ENCODE measurements at regions not wholly inside any gene's neighbourhood (a gene's known extent, or its start where the extent isn't known, plus 50 kb on each side); places are given as distances from the start of the nearest gene placed in this dataset.
"Not testable (repeated sequence)": the region's sequence is repeated elsewhere in the genome, so short reads cannot be mapped to it uniquely, and the experiment has no call there.

DNA sequence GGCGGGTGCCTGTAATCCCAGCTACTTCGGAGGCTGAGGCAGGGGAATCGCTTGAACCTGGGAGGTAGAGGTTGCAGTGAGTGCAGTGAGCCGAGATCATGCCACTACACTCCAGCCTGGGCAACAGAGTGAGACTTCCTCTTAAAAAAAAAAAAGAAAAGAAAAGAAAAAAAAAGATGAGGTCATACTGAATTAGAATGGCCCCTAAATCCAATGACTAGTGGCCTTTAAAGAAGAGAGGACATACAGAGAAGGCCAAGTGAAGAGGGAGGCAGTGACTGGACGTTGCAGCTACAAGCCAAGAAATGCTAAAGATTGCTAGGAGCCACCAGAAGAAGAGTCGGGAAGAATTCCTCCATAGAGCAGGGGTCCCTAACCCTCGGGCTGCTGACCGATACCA is 76.9 kb upstream of the TIAM1 start:
- Histone ChIP-seq H3K27me3 (replicated peaks; ENCODE audit: insufficient read depth) (no peaks in the 10 kb centered on the region), H3K27ac (no peak overlapping the region), H3K4me3 (no peak overlapping the region), H3K36me3 (no peaks in the 10 kb centered on the region), H3K4me1 (ENCODE audit: control insufficient read depth in 1 of 2, low read depth in 2 of 2) (no peaks in the 10 kb centered on the region), H3K9me3 (no peaks in the 10 kb centered on the region)
- TF ChIP-seq, protein P1, sequence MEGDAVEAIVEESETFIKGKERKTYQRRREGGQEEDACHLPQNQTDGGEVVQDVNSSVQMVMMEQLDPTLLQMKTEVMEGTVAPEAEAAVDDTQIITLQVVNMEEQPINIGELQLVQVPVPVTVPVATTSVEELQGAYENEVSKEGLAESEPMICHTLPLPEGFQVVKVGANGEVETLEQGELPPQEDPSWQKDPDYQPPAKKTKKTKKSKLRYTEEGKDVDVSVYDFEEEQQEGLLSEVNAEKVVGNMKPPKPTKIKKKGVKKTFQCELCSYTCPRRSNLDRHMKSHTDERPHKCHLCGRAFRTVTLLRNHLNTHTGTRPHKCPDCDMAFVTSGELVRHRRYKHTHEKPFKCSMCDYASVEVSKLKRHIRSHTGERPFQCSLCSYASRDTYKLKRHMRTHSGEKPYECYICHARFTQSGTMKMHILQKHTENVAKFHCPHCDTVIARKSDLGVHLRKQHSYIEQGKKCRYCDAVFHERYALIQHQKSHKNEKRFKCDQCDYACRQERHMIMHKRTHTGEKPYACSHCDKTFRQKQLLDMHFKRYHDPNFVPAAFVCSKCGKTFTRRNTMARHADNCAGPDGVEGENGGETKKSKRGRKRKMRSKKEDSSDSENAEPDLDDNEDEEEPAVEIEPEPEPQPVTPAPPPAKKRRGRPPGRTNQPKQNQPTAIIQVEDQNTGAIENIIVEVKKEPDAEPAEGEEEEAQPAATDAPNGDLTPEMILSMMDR (IDR thresholded peaks at IDR 0.05): no peak
- ATAC-seq (ENCODE audit: insufficient number of reproducible peaks, low FRiP score, low read depth) (no peak), DNase-seq (ENCODE audit: low spot score) (no peak)

DNA sequence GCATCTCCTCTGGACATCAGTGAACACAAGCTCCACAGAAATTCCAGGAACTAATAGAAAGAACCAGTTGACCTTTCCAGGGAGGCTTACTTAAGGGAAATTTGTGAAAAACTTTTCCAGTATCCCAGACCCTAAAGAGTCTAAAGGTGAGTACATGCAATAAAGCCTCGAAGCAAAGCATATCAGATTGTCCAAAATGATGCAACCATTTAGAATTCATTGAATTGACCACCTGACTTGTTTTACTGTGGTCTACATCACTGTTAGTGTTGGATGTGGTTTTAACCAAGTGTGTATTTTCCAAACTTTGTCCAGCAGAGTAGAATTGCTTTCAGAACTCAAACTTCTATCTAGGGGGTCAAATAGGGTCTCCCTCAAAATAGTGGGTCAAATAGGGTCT is 76.3 kb upstream of the TIAM1 start:
- Histone ChIP-seq H3K9me3 (no peaks in the 10 kb centered on the region), H3K27me3 (replicated peaks; ENCODE audit: insufficient read depth) (no peaks in the 10 kb centered on the region)

DNA sequence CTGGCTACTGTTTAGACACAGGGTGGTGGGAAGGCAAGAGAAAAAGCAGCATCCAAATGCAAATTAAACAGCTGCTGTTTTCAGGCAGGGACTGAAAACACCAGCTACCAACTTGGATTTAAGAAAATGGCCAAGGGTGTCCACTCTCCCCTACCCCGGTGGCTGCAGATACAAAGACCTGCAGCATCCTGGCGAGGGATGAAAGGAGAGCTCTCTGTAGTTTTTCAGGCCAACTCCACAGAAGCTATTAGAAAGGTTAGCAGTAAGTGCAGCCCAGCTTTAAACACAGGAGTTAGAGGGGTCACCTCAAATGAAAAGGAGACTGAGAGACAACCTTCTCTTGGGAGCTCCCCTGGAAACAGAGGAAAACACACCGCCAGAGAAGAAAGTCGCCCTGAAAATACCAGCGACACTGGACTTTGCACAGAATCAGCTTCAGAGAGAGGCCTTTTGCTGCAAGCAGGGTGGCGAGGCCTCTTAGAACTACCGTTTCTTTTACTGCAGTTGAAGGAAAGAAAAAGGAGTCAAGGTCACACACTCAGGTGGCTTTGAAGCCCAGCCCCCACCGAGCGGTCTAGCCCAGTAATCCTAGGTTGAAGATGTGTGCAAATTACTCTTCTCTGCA is 74.4 kb upstream of the TIAM1 start:
- Histone ChIP-seq H3K9me3 (no peaks in the 10 kb centered on the region), H3K27ac (no peak overlapping the region), H3K4me1 (ENCODE audit: control insufficient read depth in 1 of 2, low read depth in 2 of 2) (no peaks in the 10 kb centered on the region), H3K4me3 (no peak overlapping the region), H3K27me3 (replicated peaks; ENCODE audit: insufficient read depth) (no peaks in the 10 kb centered on the region), H3K36me3 (no peaks in the 10 kb centered on the region)
- DNase-seq (ENCODE audit: low spot score): no peak
- TF ChIP-seq, protein P1 (IDR thresholded peaks at IDR 0.05): no peak
- ATAC-seq (ENCODE audit: insufficient number of reproducible peaks, low FRiP score, low read depth): no peak

More for the DNA sequence above, 76.3 kb upstream of the TIAM1 start:
- DNase-seq (ENCODE audit: low spot score): no peak
- no peak overlapping the region for H3K27ac ChIP-seq
- no peaks in the 10 kb centered on the region for H3K4me1 ChIP-seq (ENCODE audit: control insufficient read depth in 1 of 2, low read depth in 2 of 2)
- H3K4me3 ChIP-seq: no peak overlapping the region
- no peaks in the 10 kb centered on the region for H3K36me3 ChIP-seq
- no peak for ATAC-seq (ENCODE audit: insufficient number of reproducible peaks, low FRiP score, low read depth)
- TF ChIP-seq, protein P1 (IDR thresholded peaks at IDR 0.05): no peak

DNA sequence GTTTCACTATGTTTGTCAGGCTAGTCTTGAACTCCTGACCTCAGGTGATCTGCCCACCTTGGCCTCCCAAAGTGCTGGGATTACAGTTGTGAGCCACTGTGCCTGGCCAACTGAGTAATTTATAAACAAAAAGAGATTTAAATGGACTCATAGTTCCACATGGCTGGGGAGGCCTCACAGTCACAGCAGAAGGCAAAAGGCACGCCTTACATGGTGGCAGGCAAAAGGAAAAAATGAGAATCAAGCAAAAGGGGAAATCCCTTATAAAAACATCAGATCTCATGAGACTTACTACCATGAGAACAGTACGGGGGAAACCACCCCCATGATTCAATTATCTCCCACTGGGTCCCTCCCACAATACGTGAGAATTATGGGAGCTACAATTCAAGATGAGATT is 73.2 kb upstream of the TIAM1 start:
- H3K4me1 ChIP-seq (ENCODE audit: control insufficient read depth in 1 of 2, low read depth in 2 of 2); H3K27me3 ChIP-seq (replicated peaks; ENCODE audit: insufficient read depth); H3K9me3 ChIP-seq; ATAC-seq (ENCODE audit: insufficient number of reproducible peaks, low FRiP score, low read depth); DNase-seq (ENCODE audit: low spot score); H3K4me3 ChIP-seq; H3K36me3 ChIP-seq; H3K27ac ChIP-seq: not testable (repeated sequence)

DNA sequence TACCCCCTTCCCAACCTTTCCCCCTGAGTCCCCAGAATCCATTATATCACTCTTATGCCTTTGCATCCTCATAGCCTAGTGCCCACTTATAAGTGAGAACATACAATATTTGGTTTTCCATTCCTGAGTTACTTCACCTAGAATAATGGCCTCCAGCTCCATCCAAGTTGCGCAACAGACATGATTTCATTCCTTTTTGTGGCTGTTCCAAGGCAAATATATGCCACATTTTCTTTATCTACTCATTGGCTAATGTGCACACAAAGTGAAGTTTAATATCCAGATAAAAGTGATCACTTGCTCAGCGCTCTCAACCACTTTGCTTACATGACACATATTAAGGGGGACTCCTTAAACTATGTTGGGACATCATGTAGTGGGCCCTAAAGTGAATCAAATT is 72.4 kb upstream of the TIAM1 start:
- Histone ChIP-seq H3K4me1 (ENCODE audit: control insufficient read depth in 1 of 2, low read depth in 2 of 2) (no peaks in the 10 kb centered on the region), H3K27ac (no peak overlapping the region), H3K36me3 (no peaks in the 10 kb centered on the region), H3K9me3 (no peaks in the 10 kb centered on the region), H3K27me3 (replicated peaks; ENCODE audit: insufficient read depth) (no peaks in the 10 kb centered on the region), H3K4me3 (no peak overlapping the region)
- ATAC-seq (ENCODE audit: insufficient number of reproducible peaks, low FRiP score, low read depth) (no peak), DNase-seq (ENCODE audit: low spot score) (no peak)
- TF ChIP-seq, protein P1 (IDR thresholded peaks at IDR 0.05): no peak

All from thoracic aorta (tissue), 2 donors.